ENCODE measurements at regions not wholly inside any gene's neighbourhood (a gene's known extent, or its start where the extent isn't known, plus 50 kb on each side); places are given as distances from the start of the nearest gene placed in this dataset.

DNA sequence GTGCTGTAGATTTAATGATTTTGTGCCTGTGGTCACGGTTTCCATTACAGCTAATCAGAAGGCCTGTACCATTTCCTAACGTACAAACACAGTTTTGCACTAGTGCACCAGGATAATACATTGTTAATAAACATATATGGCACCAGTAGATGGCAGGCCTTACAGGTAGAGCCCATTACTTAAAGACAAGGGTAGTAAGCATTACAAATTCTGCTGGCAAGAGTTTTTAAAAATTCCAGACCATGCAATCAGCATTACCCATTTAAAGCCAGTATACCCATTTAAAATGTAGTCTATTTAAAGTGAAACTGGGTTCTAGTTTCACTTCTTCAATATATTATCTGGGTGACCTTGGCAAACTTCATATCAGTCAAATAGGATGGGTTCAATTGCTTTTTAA, 224.2 kb downstream of the NUP35 start:
- Mint-ChIP-seq H3K27ac (no peak overlapping the region), H3K4me3 (no peak overlapping the region), H3K4me1 (peaks cover 0 to 2% (median 0%) of the 10 kb centered on the region in 7 donors), H3K36me3 (peaks cover 0 to 4% (median 0%) of the 10 kb centered on the region in 5 donors), H3K9me3 (no peaks in the 10 kb centered on the region), H3K27me3 (peaks cover 0 to 3% (median 0%) of the 10 kb centered on the region in 5 donors)
- DNase-seq (no peak), ATAC-seq (no peak)
- no peak overlapping the region for H3K27ac ChIP-seq (ENCODE audit: low read depth, low read length)
- H3K27me3 ChIP-seq (ENCODE audit: control insufficient read depth in 2 of 2, insufficient read depth in 2 of 2, low read length in 2 of 2) = no peaks in the 10 kb centered on the region
- no peak overlapping the region for H3K4me3 ChIP-seq (ENCODE audit: low read length)
- POLR2A ChIA-PET = no interaction called here
- no peaks in the 10 kb centered on the region for H3K9me3 ChIP-seq (ENCODE audit: control insufficient read depth in 2 of 3, low read length in 3 of 3)
- H3K4me1 ChIP-seq (ENCODE audit: control insufficient read depth in 2 of 2, insufficient read depth in 2 of 2, low read length in 2 of 2) = no peaks in the 10 kb centered on the region
- no peaks in the 10 kb centered on the region for H3K36me3 ChIP-seq (ENCODE audit: control insufficient read depth in 2 of 3, insufficient read depth in 3 of 3, low read length in 3 of 3)
- CTCF ChIA-PET = no interaction called here
- intact Hi-C loops (cut with micrococcal nuclease) = no loop called here

DNA sequence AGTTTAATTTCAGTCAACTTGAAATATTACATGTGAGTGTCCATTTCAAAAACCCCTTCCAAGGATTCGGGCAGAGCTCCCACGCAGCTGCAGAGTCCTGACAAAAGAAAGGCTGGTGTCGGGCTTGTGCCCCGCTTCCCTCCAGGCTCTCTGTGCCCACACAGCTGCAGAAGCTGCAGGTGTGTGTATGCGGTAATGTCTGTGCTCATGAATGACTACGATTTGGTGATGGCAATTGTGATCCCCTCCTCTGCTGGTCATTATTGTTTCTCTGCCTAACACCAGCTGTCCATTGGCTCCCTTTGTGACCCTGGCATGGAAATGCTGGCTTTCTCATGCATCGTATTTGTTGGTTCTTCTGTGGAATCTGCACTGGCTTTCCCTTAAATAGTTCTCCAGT, 224.8 kb downstream of the NUP35 start:
- DNase-seq (no peak), ATAC-seq (no peak)
- no peak overlapping the region for H3K27ac Mint-ChIP-seq

DNA sequence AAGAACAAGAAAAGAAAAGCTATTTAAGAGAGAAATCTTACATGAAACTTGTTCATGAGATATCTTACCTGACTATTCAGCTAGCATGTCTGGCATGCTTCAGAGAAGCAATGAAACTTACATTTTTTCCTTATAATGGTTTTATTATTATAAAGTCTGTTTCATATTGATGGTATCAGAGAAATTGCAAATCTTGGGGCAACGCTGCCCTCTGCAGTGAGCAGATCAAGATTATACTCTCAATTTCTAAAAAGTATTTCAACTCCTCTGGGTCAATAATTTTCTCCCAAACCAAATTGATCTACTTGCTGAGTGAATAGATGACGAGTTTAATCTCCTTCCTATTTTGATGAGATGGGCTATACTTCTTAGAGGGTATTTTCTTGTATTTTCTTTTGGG, 235.6 kb downstream of the NUP35 start:
- POLR2A ChIA-PET = no interaction called here
- no peak overlapping the region for H3K27ac Mint-ChIP-seq
- H3K4me1 Mint-ChIP-seq = no peaks in the 10 kb centered on the region
- intact Hi-C loops (cut with micrococcal nuclease) = no loop called here
- CTCF ChIA-PET = interaction anchor here (0.8 kb wide), 1 partner anchor 23 kb away, joined by 3 read pairs; no protein-coding TSS in a partner anchor
- no peaks in the 10 kb centered on the region for H3K27me3 Mint-ChIP-seq
- no peak overlapping the region for H3K4me3 Mint-ChIP-seq
- no peaks in the 10 kb centered on the region for H3K36me3 ChIP-seq (ENCODE audit: control insufficient read depth in 2 of 3, insufficient read depth in 3 of 3, low read length in 3 of 3)
- H3K9me3 ChIP-seq (ENCODE audit: control insufficient read depth in 2 of 3, low read length in 3 of 3) = no peaks in the 10 kb centered on the region
- H3K4me3 ChIP-seq (ENCODE audit: low read length) = no peak overlapping the region
- ATAC-seq (no peak), DNase-seq (no peak)
- H3K27ac ChIP-seq (ENCODE audit: low read depth, low read length) = no peak overlapping the region
- H3K27me3 ChIP-seq (ENCODE audit: control insufficient read depth in 2 of 2, insufficient read depth in 2 of 2, low read length in 2 of 2) = no peaks in the 10 kb centered on the region
- no peaks in the 10 kb centered on the region for H3K9me3 Mint-ChIP-seq
- no peaks in the 10 kb centered on the region for H3K4me1 ChIP-seq (ENCODE audit: control insufficient read depth in 2 of 2, insufficient read depth in 2 of 2, low read length in 2 of 2)
- no peaks in the 10 kb centered on the region for H3K36me3 Mint-ChIP-seq

More for the DNA sequence above, 224.8 kb downstream of the NUP35 start:
- H3K36me3 Mint-ChIP-seq = peaks cover 0 to 4% (median 0%) of the 10 kb centered on the region in 5 donors
- Histone ChIP-seq H3K4me1 (ENCODE audit: control insufficient read depth in 2 of 2, insufficient read depth in 2 of 2, low read length in 2 of 2) (no peaks in the 10 kb centered on the region), H3K27me3 (ENCODE audit: control insufficient read depth in 2 of 2, insufficient read depth in 2 of 2, low read length in 2 of 2) (no peaks in the 10 kb centered on the region), H3K4me3 (ENCODE audit: low read length) (no peak overlapping the region), H3K27ac (ENCODE audit: low read depth, low read length) (no peak overlapping the region), H3K36me3 (ENCODE audit: control insufficient read depth in 2 of 3, insufficient read depth in 3 of 3, low read length in 3 of 3) (no peaks in the 10 kb centered on the region), H3K9me3 (ENCODE audit: control insufficient read depth in 2 of 3, low read length in 3 of 3) (no peaks in the 10 kb centered on the region)
- CTCF ChIA-PET = no interaction called here
- POLR2A ChIA-PET = no interaction called here
- no peaks in the 10 kb centered on the region for H3K9me3 Mint-ChIP-seq
- no peak overlapping the region for H3K4me3 Mint-ChIP-seq
- peaks cover 0 to 2% (median 0%) of the 10 kb centered on the region in 7 donors for H3K4me1 Mint-ChIP-seq
- intact Hi-C loops (cut with micrococcal nuclease) = no loop called here
- H3K27me3 Mint-ChIP-seq = peaks cover 0 to 3% (median 0%) of the 10 kb centered on the region in 5 donors

DNA sequence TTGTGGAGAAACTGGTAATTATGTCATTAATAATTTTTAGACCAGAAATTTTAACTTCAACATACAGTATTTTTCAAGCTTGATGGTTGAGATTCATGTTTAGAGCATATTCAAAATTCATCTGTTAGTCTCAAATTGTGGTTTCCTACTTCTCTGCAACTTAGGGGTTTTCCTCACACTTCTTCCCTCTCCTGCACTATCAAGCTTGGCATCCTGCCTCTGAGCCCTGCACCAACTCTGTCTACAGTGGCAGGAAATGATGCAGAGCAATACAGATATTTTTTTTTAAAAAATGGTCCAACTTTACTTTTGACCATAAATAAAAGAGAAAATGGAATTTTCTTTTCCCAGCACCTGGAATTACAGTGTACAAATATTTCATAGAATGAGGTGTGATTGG, 247.3 kb downstream of the NUP35 start:
- Histone ChIP-seq H3K9me3 (ENCODE audit: control insufficient read depth in 2 of 3, low read length in 3 of 3) (no peaks in the 10 kb centered on the region), H3K36me3 (ENCODE audit: control insufficient read depth in 2 of 3, insufficient read depth in 3 of 3, low read length in 3 of 3) (no peaks in the 10 kb centered on the region), H3K27me3 (ENCODE audit: control insufficient read depth in 2 of 2, insufficient read depth in 2 of 2, low read length in 2 of 2) (no peaks in the 10 kb centered on the region), H3K4me3 (ENCODE audit: low read length) (no peak overlapping the region), H3K4me1 (ENCODE audit: control insufficient read depth in 2 of 2, insufficient read depth in 2 of 2, low read length in 2 of 2) (no peaks in the 10 kb centered on the region), H3K27ac (ENCODE audit: low read depth, low read length) (no peak overlapping the region)
- peaks cover 0 to 13% (median 2%) of the 10 kb centered on the region in 11 donors for H3K9me3 Mint-ChIP-seq
- H3K36me3 Mint-ChIP-seq = peaks cover 0 to 8% (median 0%) of the 10 kb centered on the region in 5 donors
- H3K4me3 Mint-ChIP-seq = no peak overlapping the region
- peaks cover 0 to 6% (median 0%) of the 10 kb centered on the region in 5 donors for H3K27me3 Mint-ChIP-seq
- H3K4me1 Mint-ChIP-seq = peaks cover 0 to 4% (median 0%) of the 10 kb centered on the region in 7 donors
- no peak overlapping the region for H3K27ac Mint-ChIP-seq
- ChIA-PET POLR2A (no interaction called here), CTCF (no interaction called here)
- DNase-seq (no peak), ATAC-seq (no peak)
- intact Hi-C loops (cut with micrococcal nuclease) = no loop called here

DNA sequence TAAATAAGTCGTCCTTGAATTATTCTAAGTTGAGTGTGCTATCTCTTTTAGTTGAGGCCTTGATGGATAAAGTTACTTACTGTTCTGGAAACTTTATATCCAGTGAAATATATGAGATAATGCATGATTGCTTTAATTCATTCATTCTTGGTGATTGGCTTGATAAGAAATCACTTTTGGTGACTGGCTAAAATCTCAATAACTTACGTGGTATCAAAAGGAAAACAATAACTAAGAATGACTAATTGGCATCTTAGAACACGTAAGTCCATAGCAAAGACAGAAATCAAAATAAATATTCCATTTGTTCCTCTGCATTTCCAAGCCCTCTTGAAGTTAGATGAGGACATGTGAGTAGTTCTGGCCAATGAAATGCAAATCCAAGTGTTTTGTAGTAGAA, 251.6 kb downstream of the NUP35 start:
- H3K36me3 Mint-ChIP-seq = peaks cover 0 to 4% (median 0%) of the 10 kb centered on the region in 5 donors
- H3K4me3 Mint-ChIP-seq = no peak overlapping the region
- H3K27me3 Mint-ChIP-seq = no peaks in the 10 kb centered on the region
- DNase-seq = no peak
- ChIA-PET CTCF (no interaction called here), POLR2A (no interaction called here)
- no peaks in the 10 kb centered on the region for H3K36me3 ChIP-seq (ENCODE audit: control insufficient read depth in 2 of 3, insufficient read depth in 3 of 3, low read length in 3 of 3)
- H3K9me3 ChIP-seq (ENCODE audit: control insufficient read depth in 2 of 3, low read length in 3 of 3) = no peaks in the 10 kb centered on the region
- no peak for ATAC-seq
- intact Hi-C loops (cut with micrococcal nuclease) = no loop called here
- H3K9me3 Mint-ChIP-seq = peaks cover 0 to 8% (median 0%) of the 10 kb centered on the region in 11 donors
- H3K27ac ChIP-seq (ENCODE audit: low read depth, low read length) = no peak overlapping the region
- peaks cover 0 to 4% (median 0%) of the 10 kb centered on the region in 7 donors for H3K4me1 Mint-ChIP-seq
- no peak overlapping the region for H3K4me3 ChIP-seq (ENCODE audit: low read length)
- H3K27me3 ChIP-seq (ENCODE audit: control insufficient read depth in 2 of 2, insufficient read depth in 2 of 2, low read length in 2 of 2) = no peaks in the 10 kb centered on the region
- no peaks in the 10 kb centered on the region for H3K4me1 ChIP-seq (ENCODE audit: control insufficient read depth in 2 of 2, insufficient read depth in 2 of 2, low read length in 2 of 2)
- H3K27ac Mint-ChIP-seq = no peak overlapping the region

DNA sequence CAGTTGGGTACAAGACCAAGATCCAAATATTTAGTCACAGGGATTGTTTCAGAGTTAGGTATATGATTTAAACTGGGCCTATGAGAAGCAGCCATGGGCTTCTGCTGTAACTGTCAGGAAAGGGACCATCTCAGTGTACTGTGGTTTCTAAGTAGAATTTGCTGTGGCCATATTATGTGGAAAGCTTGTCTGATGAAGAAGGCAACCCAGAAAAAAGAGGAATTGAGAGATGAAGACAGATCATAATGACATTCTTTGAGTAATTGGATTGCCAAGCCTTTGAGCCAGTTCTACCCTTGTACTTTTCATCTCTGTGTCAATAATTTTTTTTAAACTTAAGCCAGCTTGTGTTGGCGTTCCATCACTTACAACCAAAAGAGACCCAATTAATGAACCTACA, 259.6 kb downstream of the NUP35 start:
- ATAC-seq = no peak
- no peaks in the 10 kb centered on the region for H3K4me1 Mint-ChIP-seq

DNA sequence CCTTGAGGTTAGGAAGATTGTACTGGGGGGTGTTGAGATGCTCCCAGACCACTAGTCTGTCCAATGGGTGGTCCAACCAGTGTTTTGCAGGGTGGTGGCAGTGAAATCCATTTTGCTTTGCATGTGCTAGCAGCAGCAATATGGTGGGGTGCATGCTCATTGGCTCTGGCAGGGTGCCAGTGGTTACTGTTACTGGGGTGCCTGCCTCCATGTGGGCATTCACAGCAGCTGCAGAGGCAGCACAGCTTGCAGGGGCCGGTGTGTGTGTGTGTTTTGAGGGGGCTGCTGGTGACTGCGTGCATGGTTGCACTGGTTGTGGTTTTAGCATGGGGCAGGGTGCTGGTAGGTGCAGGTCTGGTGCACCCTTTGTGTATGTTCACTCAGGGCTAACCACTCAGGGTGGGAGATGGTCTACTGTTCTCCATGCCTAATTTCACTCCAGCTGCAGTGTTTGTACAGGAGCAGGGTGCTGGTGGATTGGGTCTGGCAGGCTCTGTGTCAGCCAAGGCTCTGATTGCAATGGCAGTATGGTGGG, 265.4 kb downstream of the NUP35 start:
- intact Hi-C loops (cut with micrococcal nuclease) = no loop called here
- no peaks in the 10 kb centered on the region for H3K27me3 ChIP-seq (ENCODE audit: control insufficient read depth in 2 of 2, insufficient read depth in 2 of 2, low read length in 2 of 2)
- H3K36me3 Mint-ChIP-seq = peaks cover 0 to 14% (median 4%) of the 10 kb centered on the region in 5 donors
- no peak overlapping the region for H3K27ac ChIP-seq (ENCODE audit: low read depth, low read length)
- no peak for DNase-seq
- H3K4me1 ChIP-seq (ENCODE audit: control insufficient read depth in 2 of 2, insufficient read depth in 2 of 2, low read length in 2 of 2) = no peaks in the 10 kb centered on the region
- no peak for ATAC-seq
- H3K9me3 Mint-ChIP-seq = peaks cover 16 to 63% (median 25%) of the 10 kb centered on the region in 11 donors
- H3K27me3 Mint-ChIP-seq = no peaks in the 10 kb centered on the region
- POLR2A ChIA-PET = no interaction called here
- H3K27ac Mint-ChIP-seq = no peak overlapping the region
- CTCF ChIA-PET = no interaction called here
- H3K4me3 ChIP-seq (ENCODE audit: low read length) = no peak overlapping the region
- no peak overlapping the region for H3K4me3 Mint-ChIP-seq
- H3K9me3 ChIP-seq (ENCODE audit: control insufficient read depth in 2 of 3, low read length in 3 of 3) = peaks cover 0 to 10% (median 0%) of the 10 kb centered on the region in 3 experiments
- H3K4me1 Mint-ChIP-seq = no peaks in the 10 kb centered on the region
- no peaks in the 10 kb centered on the region for H3K36me3 ChIP-seq (ENCODE audit: control insufficient read depth in 2 of 3, insufficient read depth in 3 of 3, low read length in 3 of 3)

More for the DNA sequence above, 259.6 kb downstream of the NUP35 start:
- Mint-ChIP-seq H3K4me3 (no peak overlapping the region), H3K27me3 (no peaks in the 10 kb centered on the region), H3K36me3 (peaks cover 0 to 7% (median 0%) of the 10 kb centered on the region in 5 donors), H3K27ac (no peak overlapping the region), H3K9me3 (peaks cover 6 to 25% (median 16%) of the 10 kb centered on the region in 11 donors)
- Histone ChIP-seq H3K4me3 (ENCODE audit: low read length) (no peak overlapping the region), H3K9me3 (ENCODE audit: control insufficient read depth in 2 of 3, low read length in 3 of 3) (peaks cover 0 to 6% (median 0%) of the 10 kb centered on the region in 3 experiments), H3K36me3 (ENCODE audit: control insufficient read depth in 2 of 3, insufficient read depth in 3 of 3, low read length in 3 of 3) (no peaks in the 10 kb centered on the region), H3K27ac (ENCODE audit: low read depth, low read length) (no peak overlapping the region), H3K4me1 (ENCODE audit: control insufficient read depth in 2 of 2, insufficient read depth in 2 of 2, low read length in 2 of 2) (no peaks in the 10 kb centered on the region), H3K27me3 (ENCODE audit: control insufficient read depth in 2 of 2, insufficient read depth in 2 of 2, low read length in 2 of 2) (no peaks in the 10 kb centered on the region)
- intact Hi-C loops (cut with micrococcal nuclease) = no loop called here
- POLR2A ChIA-PET = no interaction called here
- CTCF ChIA-PET = no interaction called here
- DNase-seq = no peak

All from naive thymus-derived CD4-positive, alpha-beta T cell (primary cell).